GM10266 (cell line): ENCODE measurements at regions not wholly inside any gene's neighbourhood (a gene's known extent, or its start where the extent isn't known, plus 50 kb on each side); places are given as distances from the start of the nearest gene placed in this dataset.

Experiments
- DNase-seq: peaks from one replicate; pipeline ENCODE4 v3.0.0; 2012; ENCODE audit errors: extremely low spot score
- CTCF ChIP-seq: IDR thresholded peaks from 2 replicates; pipeline ENCODE4 v1.5.1; 2012; ENCODE audit warnings: mild to moderate bottlenecking, low read depth; ENCODE audit not compliant: control insufficient read depth, insufficient read depth; ENCODE audit errors: missing control alignments

- TF ChIP-seq CTCF: no peak
- no peak for DNase-seq
Observed at GRCh38 chr6:43916924-43917877, 147.2 kb downstream of the VEGFA start.

DNA sequence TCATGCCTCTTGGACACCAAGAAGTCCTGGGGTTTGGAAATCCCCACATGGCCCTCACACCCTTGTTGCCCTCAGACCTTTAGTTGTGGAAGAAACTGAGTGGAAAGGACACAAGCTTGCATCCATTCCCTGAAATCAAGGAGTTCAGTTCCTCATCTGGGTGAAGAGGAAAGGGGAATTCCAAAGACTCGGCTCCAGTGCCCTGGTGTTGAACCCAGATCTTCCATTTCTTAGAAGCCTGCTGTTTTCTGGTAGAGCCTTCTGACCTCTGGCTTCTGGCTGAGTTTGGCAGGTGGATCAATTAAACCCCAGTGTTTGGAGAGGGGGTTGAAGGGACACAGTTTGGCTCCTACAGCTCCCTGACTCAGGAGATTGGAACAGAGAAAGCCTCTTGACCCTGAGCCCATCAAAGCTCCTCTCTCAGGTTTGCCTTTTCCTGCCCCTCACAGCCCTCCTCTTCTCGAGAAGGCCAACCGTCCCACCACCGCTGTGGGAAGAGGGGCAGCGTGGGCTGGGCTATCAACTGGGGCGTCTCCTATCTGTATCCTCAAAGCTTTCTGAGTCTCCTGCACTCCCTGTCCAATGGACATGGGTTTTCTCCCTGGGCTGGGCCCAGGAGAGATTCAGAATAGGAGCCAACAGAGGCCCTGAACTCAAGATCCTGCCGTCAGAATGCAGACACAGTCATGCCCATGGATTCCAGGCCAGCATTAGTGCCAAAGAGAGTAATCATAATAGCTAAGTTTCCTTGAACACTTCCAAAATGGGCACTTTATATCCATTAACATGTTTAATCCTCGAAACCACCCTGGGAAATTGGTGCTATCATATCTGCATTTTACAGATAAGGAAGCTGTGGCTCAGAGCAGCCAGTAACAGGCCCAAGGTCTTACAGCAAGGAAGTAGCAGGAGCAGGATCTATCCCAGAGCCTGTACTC is 146.2 kb downstream of the VEGFA start:
- TF ChIP-seq CTCF: no peak

DNA sequence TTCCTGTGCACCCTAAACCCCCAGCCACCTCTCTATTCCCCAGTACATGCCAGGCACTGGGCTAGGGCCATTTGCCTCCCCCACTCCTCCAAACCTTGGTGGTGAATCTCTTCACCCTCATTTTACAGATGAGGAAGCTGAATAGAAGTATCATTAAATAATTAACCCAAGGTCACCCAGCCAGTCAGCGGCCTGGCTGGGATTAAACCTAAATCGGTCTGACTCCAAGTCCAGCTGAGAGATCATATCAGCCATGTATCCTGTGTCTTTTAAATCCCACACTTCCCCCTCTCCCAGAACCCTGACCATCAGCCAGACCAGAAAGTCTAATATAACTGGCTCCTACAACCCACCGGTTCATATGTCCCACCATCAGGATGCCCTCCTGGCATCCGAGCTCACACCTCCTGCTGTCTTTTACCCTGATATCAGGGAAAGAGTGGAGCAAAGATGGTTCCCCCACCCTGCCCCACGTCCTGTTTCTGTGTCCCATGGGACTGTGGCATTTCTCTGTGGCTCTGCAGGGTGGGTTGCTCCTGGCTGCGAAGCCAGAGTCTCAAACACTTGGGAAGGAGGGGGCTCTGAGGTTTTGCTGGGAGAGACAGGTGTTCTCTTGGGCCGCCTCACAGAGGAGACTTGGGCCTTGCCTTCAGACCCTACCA is 145.3 kb downstream of the VEGFA start:
- TF ChIP-seq CTCF: no peak

More for the DNA sequence above, 146.2 kb downstream of the VEGFA start:
- DNase-seq: no peak

DNA sequence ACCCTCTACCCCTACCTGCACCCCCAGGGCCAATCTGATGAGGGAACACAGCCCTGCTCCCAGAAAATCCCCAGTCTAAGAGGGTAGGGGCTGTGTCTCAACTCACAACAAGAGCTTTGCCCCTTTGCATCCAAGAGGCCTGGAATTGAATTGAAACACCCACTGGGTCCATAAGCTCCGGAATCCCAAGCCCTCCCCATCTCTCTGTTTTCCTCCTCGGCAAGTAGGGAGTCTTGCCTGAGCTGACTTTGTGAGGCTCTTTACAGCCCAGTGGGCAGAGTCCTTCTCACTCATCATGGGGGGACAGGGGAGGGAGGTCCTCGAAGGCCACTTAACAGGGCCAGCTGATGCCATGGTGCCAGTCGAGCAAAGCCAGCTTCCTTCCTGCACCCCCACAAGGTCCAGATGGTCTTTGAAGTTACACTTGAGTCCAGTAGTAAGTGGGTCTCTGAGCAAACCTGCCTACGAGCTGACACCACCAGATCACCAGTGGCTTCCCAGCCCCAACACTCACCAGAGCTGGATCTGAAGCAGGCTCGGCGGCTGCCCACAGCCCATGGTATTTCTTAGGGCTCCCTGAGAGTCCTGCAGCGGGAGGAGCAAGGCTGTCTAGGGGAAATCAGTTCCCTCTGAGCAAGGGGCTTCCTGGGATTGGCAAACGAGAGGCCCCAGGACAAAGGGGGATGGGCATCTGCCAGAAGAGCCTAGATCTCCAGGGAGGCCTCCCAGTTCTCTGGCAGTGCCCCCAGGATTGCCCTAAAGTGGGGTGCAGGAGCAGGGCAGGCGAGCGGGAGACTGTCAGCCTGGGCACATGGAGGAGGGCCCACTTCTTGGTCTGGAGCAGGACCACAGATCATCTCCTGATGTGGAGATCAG is 144.5 kb downstream of the VEGFA start:
- DNase-seq: no peak

More for the DNA sequence above, 145.3 kb downstream of the VEGFA start:
- no peak for DNase-seq

GRCh38 chr6:43913375-43914271 is 143.6 kb downstream of the VEGFA start:
- no peak for DNase-seq
- TF ChIP-seq CTCF: no peak

More for the DNA sequence above, 144.5 kb downstream of the VEGFA start:
- no peak for TF ChIP-seq CTCF
